Neural cell (in vitro differentiated cells): ENCODE measurements at regions not wholly inside any gene's neighbourhood (a gene's known extent, or its start where the extent isn't known, plus 50 kb on each side); places are given as distances from the start of the nearest gene placed in this dataset.

ENCODE experiments used
- H2AFZ ChIP-seq: fragments of 200-600, 300-800 bp; sonication (generic), shearing (Covaris generic); 2 replicates; pipeline ENCODE4 v1.6.0; 2014; ENCODE audit warnings: low read depth, mild to moderate bottlenecking, antibody characterized with exemption, low read length, moderate library complexity
- H3F3A ChIP-seq: fragments of 200-600 bp; shearing (Covaris generic); 2 replicates; pipeline ENCODE4 v1.6.1; 2016; ENCODE audit warnings: mild to moderate bottlenecking, moderate library complexity, mixed read lengths, antibody characterized with exemption, low read length; ENCODE audit not compliant: insufficient read depth, poor library complexity, severe bottlenecking
- H3K27ac ChIP-seq: fragments of 200-600, 300-800 bp; sonication (generic), shearing (Covaris generic); 2 replicates; pipeline ENCODE4 v1.5.1; 2014; ENCODE audit warnings: mild to moderate bottlenecking, low read length, moderate library complexity
- H3K27me3 ChIP-seq: fragments of 300-800, 200-600 bp; sonication (generic), shearing (Covaris generic); 2 replicates; pipeline ENCODE4 v1.6.0; 2014; ENCODE audit warnings: mild to moderate bottlenecking, low read depth, low read length, moderate library complexity; ENCODE audit not compliant: insufficient read depth
- H3K36me3 ChIP-seq: fragments of 300-800, 200-600 bp; sonication (generic), shearing (Covaris generic); 2 replicates; pipeline ENCODE4 v1.5.1; 2014; ENCODE audit warnings: mild to moderate bottlenecking, antibody characterized with exemption, low read length, moderate library complexity; ENCODE audit not compliant: insufficient read depth
- H3K4me2 ChIP-seq: fragments of 300-800, 200-600 bp; sonication (generic), shearing (Covaris generic); 2 replicates; pipeline ENCODE4 v1.6.0; 2014; ENCODE audit warnings: mild to moderate bottlenecking, low read length
- H3K4me3 ChIP-seq: fragments of 300-800, 200-600 bp; sonication (generic), shearing (Covaris generic); 2 replicates; pipeline ENCODE4 v1.5.1; 2014; ENCODE audit warnings: mild to moderate bottlenecking, low read length, moderate library complexity
- H3K79me2 ChIP-seq: fragments of 200-600 bp; shearing (Covaris generic); replicated peaks from 2 replicates; pipeline ENCODE4 v1.6.0; 2014; ENCODE audit warnings: mild to moderate bottlenecking, low read length, moderate library complexity; ENCODE audit not compliant: insufficient read depth
- H3K9ac ChIP-seq: fragments of 300-800, 200-600 bp; sonication (generic), shearing (Covaris generic); 2 replicates; pipeline ENCODE4 v1.6.1; 2016; ENCODE audit warnings: mild to moderate bottlenecking, low read length, mixed read lengths
- H3K9me2 ChIP-seq: fragments of 200-600 bp; shearing (Covaris generic); 2 replicates; pipeline ENCODE4 v1.6.1; 2016; ENCODE audit warnings: mild to moderate bottlenecking, low read length, mixed read lengths; ENCODE audit not compliant: insufficient read depth
- H3K9me3 ChIP-seq: fragments of 200-600, 300-800 bp; sonication (generic), shearing (Covaris generic); 2 replicates; pipeline ENCODE4 v1.6.1; 2016; ENCODE audit warnings: mild to moderate bottlenecking, mixed run types, low read length, moderate library complexity, mixed read lengths
- H4K20me1 ChIP-seq: fragments of 200-600 bp; shearing (Covaris generic); 2 replicates; pipeline ENCODE4 v1.6.1; 2016; ENCODE audit warnings: mild to moderate bottlenecking, mixed run types; ENCODE audit not compliant: insufficient read depth
- EP300 ChIP-seq: fragments of 450-650 bp; conservative IDR thresholded peaks from 2 replicates; pipeline ENCODE4 v1.6.1; 2014; ENCODE audit warnings: antibody characterized with exemption, mild to moderate bottlenecking, moderate library complexity; ENCODE audit not compliant: poor library complexity, severe bottlenecking
- EZH2 ChIP-seq: fragments of 200-600, 300-800 bp; shearing (Covaris generic), sonication (generic); IDR thresholded peaks from 2 replicates; pipeline ENCODE4 v1.6.1; 2014; ENCODE audit warnings: antibody characterized with exemption, low read length, borderline replicate concordance, mild to moderate bottlenecking; ENCODE audit not compliant: insufficient read depth, poor library complexity, severe bottlenecking
- MXI1 ChIP-seq: fragments of 450-650 bp; conservative IDR thresholded peaks from 2 replicates; pipeline ENCODE4 v1.6.1; 2014; ENCODE audit warnings: antibody characterized with exemption, mild to moderate bottlenecking; ENCODE audit not compliant: poor library complexity, severe bottlenecking
- POLR2AphosphoS5 ChIP-seq: IDR thresholded peaks from 2 replicates; pipeline ENCODE4 v1.6.1; 2012
- RAD21 ChIP-seq: fragments of 450-650 bp; conservative IDR thresholded peaks from 2 replicates; pipeline ENCODE4 v1.6.1; 2014; ENCODE audit warnings: antibody characterized with exemption, mild to moderate bottlenecking, moderate library complexity
- SMC3 ChIP-seq: fragments of 450-650 bp; conservative IDR thresholded peaks from 2 replicates; pipeline ENCODE4 v1.6.1; 2014; ENCODE audit warnings: antibody characterized with exemption, mild to moderate bottlenecking, moderate library complexity; ENCODE audit not compliant: poor library complexity
- TAF1 ChIP-seq: IDR thresholded peaks from 2 replicates; pipeline ENCODE4 v1.6.1; 2012; ENCODE audit warnings: low read depth
- TF ChIP-seq, protein P1 (sequence below): fragments of 450-650 bp; IDR thresholded peaks from 2 replicates; pipeline ENCODE4 v1.5.1; 2014; ENCODE audit warnings: antibody characterized with exemption, mild to moderate bottlenecking, moderate library complexity; ENCODE audit not compliant: poor library complexity, severe bottlenecking
- TF ChIP-seq, protein P2 (sequence below): IDR thresholded peaks from 2 replicates; pipeline ENCODE4 v1.6.1; 2012; ENCODE audit warnings: borderline replicate concordance

DNA sequence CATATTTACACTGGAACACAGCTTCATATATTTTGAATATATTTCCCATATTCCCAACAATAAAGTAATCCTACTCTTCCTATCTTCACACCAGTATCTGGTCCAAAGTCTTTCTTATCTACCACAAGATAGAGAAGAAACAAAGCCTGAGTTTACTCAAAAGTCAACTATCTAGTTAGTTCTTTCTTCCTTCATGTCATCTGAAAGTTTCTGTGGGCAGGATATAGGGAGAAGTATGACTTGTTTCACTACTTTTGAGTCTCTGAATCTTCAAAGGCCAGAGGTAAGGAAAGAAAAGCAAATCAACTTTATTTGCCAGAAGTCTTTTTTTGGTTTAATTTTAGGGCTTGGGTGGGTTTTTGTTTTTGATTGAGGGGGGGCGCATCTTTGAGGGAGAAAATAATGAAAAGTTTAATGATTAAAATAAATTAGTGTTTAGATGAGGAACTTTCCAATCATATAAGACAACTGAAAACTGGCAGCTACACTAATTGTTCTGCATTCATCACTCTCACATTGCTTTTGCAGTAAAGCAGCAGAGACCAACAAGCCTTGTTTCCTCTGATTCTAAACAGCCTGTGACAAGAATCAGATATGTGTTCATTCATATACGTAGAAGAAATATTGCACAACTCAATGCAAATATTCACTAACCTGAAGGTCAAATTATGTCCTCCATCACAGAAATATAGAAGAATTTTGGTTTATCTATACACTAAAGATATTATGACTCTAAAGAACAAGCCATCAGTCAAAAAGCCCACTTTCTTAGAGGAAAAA, 421.4 kb downstream of the SHQ1 start:
- Histone ChIP-seq H3K27ac (no peak overlapping the region), H3K9me2 (no peaks in the 10 kb centered on the region), H3K9ac (no peak overlapping the region), H4K20me1 (peaks cover 32% of the 10 kb centered on the region), H3K4me2 (no peak overlapping the region), H3K36me3 (no peaks in the 10 kb centered on the region), H3F3A (no peaks in the 10 kb centered on the region), H3K79me2 (peaks cover 94% of the 10 kb centered on the region), H3K4me3 (no peak overlapping the region), H3K9me3 (peaks cover 3% of the 10 kb centered on the region), H3K27me3 (no peaks in the 10 kb centered on the region), H2AFZ (no peak overlapping the region)
- TF ChIP-seq EP300 (no peak), POLR2AphosphoS5 (no peak), RAD21 (no peak), EZH2 (no peak), SMC3 (no peak), TAF1 (no peak), MXI1 (no peak)
- TF ChIP-seq, protein P1, sequence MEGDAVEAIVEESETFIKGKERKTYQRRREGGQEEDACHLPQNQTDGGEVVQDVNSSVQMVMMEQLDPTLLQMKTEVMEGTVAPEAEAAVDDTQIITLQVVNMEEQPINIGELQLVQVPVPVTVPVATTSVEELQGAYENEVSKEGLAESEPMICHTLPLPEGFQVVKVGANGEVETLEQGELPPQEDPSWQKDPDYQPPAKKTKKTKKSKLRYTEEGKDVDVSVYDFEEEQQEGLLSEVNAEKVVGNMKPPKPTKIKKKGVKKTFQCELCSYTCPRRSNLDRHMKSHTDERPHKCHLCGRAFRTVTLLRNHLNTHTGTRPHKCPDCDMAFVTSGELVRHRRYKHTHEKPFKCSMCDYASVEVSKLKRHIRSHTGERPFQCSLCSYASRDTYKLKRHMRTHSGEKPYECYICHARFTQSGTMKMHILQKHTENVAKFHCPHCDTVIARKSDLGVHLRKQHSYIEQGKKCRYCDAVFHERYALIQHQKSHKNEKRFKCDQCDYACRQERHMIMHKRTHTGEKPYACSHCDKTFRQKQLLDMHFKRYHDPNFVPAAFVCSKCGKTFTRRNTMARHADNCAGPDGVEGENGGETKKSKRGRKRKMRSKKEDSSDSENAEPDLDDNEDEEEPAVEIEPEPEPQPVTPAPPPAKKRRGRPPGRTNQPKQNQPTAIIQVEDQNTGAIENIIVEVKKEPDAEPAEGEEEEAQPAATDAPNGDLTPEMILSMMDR, result no peak
- TF ChIP-seq, protein P2, sequence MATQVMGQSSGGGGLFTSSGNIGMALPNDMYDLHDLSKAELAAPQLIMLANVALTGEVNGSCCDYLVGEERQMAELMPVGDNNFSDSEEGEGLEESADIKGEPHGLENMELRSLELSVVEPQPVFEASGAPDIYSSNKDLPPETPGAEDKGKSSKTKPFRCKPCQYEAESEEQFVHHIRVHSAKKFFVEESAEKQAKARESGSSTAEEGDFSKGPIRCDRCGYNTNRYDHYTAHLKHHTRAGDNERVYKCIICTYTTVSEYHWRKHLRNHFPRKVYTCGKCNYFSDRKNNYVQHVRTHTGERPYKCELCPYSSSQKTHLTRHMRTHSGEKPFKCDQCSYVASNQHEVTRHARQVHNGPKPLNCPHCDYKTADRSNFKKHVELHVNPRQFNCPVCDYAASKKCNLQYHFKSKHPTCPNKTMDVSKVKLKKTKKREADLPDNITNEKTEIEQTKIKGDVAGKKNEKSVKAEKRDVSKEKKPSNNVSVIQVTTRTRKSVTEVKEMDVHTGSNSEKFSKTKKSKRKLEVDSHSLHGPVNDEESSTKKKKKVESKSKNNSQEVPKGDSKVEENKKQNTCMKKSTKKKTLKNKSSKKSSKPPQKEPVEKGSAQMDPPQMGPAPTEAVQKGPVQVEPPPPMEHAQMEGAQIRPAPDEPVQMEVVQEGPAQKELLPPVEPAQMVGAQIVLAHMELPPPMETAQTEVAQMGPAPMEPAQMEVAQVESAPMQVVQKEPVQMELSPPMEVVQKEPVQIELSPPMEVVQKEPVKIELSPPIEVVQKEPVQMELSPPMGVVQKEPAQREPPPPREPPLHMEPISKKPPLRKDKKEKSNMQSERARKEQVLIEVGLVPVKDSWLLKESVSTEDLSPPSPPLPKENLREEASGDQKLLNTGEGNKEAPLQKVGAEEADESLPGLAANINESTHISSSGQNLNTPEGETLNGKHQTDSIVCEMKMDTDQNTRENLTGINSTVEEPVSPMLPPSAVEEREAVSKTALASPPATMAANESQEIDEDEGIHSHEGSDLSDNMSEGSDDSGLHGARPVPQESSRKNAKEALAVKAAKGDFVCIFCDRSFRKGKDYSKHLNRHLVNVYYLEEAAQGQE, result no peak

GRCh38 chr3:72423643-72424042, 424.6 kb downstream of the SHQ1 start:
- H3K27me3 ChIP-seq, result no peaks in the 10 kb centered on the region
- H4K20me1 ChIP-seq, result peaks cover 16% of the 10 kb centered on the region
- no peak overlapping the region for H2AFZ ChIP-seq
- TF ChIP-seq POLR2AphosphoS5 (no peak), SMC3 (no peak), RAD21 (no peak), MXI1 (no peak), EP300 (no peak), TAF1 (no peak), EZH2 (no peak)
- TF ChIP-seq, protein P1, result no peak
- TF ChIP-seq, protein P2, result no peak
- no peak overlapping the region for H3K27ac ChIP-seq
- H3K79me2 ChIP-seq, result peaks cover 99% of the 10 kb centered on the region
- H3K9me3 ChIP-seq, result peaks cover 4% of the 10 kb centered on the region
- H3K4me3 ChIP-seq, result no peak overlapping the region
- H3K9me2 ChIP-seq, result no peaks in the 10 kb centered on the region
- no peaks in the 10 kb centered on the region for H3F3A ChIP-seq
- H3K9ac ChIP-seq, result no peak overlapping the region
- H3K36me3 ChIP-seq, result no peaks in the 10 kb centered on the region
- H3K4me2 ChIP-seq, result no peak overlapping the region
